SK-N-MC (cell line): ENCODE measurements at regions not wholly inside any gene's neighbourhood (a gene's known extent, or its start where the extent isn't known, plus 50 kb on each side); places are given as distances from the start of the nearest gene placed in this dataset.

Source experiments
- EZH2 ChIP-seq: fragments of 200-600 bp; sonication (generic); IDR thresholded peaks from one replicate; pipeline ENCODE4 v1.6.1; 2017; ENCODE audit warnings: antibody characterized with exemption
- FOXP2 ChIP-seq: optimal IDR thresholded peaks from 2 replicates; pipeline ENCODE3; 2011; ENCODE audit warnings: mild to moderate bottlenecking, moderate library complexity; ENCODE audit not compliant: insufficient read depth; ENCODE audit errors: extremely low read length, control extremely low read depth
- POLR2AphosphoS5 ChIP-seq: IDR thresholded peaks from 2 replicates; pipeline ENCODE4 v1.6.1; 2012; ENCODE audit warnings: mild to moderate bottlenecking, low read depth, low read length, borderline replicate concordance

GRCh38 chr3:106007512-106007911, 138.7 kb upstream of the CBLB start:
- TF ChIP-seq POLR2AphosphoS5: no peak
- TF ChIP-seq EZH2: no peak
- TF ChIP-seq FOXP2: no peak
